ENCODE measurements at regions not wholly inside any gene's neighbourhood (a gene's known extent, or its start where the extent isn't known, plus 50 kb on each side); places are given as distances from the start of the nearest gene placed in this dataset.

DNA sequence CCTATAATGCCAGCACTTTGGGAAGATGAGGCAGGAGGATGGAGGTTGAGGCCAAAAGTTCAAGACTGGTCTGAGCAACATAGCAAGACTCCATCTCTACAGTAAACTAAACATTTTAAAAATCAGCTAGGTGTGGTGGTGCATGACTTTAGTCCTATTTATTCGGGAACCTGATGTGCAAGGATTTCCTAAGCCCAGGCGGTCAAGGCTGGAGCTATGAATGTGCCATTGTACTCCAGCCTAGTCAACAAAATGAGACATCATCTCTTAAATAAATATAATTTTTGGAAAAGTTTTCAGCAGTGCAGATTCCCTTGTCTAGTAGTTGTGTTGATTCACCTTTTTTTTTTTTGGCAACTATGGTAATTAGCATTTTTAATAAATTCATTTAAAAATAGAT is 928.7 kb upstream of the PRKX start:
- TF ChIP-seq, protein P1, sequence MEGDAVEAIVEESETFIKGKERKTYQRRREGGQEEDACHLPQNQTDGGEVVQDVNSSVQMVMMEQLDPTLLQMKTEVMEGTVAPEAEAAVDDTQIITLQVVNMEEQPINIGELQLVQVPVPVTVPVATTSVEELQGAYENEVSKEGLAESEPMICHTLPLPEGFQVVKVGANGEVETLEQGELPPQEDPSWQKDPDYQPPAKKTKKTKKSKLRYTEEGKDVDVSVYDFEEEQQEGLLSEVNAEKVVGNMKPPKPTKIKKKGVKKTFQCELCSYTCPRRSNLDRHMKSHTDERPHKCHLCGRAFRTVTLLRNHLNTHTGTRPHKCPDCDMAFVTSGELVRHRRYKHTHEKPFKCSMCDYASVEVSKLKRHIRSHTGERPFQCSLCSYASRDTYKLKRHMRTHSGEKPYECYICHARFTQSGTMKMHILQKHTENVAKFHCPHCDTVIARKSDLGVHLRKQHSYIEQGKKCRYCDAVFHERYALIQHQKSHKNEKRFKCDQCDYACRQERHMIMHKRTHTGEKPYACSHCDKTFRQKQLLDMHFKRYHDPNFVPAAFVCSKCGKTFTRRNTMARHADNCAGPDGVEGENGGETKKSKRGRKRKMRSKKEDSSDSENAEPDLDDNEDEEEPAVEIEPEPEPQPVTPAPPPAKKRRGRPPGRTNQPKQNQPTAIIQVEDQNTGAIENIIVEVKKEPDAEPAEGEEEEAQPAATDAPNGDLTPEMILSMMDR (conservative IDR thresholded peaks at IDR 0.05; ENCODE audit: low read depth, low read length): no peak
- TF ChIP-seq RFX5 (IDR thresholded peaks at IDR 0.05; ENCODE audit: low read depth, low read length) (no peak), SMC3 (IDR thresholded peaks at IDR 0.05; ENCODE audit: low read depth, low read length) (no peak), POLR2A (IDR thresholded peaks at IDR 0.05; ENCODE audit: low read depth, low read length) (no peak), MXI1 (IDR thresholded peaks at IDR 0.05; ENCODE audit: borderline replicate concordance, low read depth, low read length) (no peak)

Data from IMR-90 (cell line).